Chondrocyte (in vitro differentiated cells): ENCODE measurements at regions not wholly inside any gene's neighbourhood (a gene's known extent, or its start where the extent isn't known, plus 50 kb on each side); places are given as distances from the start of the nearest gene placed in this dataset.

Experiments
- DNase-seq: peaks from one replicate; pipeline ENCODE4 v3.0.0; 2021; ENCODE audit warnings: mixed read lengths, low spot score
- H3K27ac Mint-ChIP-seq: one replicate; pipeline ENCODE4 v1.8.0; 2021; ENCODE audit warnings: mild to moderate bottlenecking, moderate library complexity, mixed read lengths; ENCODE audit not compliant: unreplicated experiment
- H3K27me3 Mint-ChIP-seq: 2 replicates; pipeline ENCODE4 v1.8.0; 2021; ENCODE audit warnings: low read depth, mixed read lengths
- H3K36me3 Mint-ChIP-seq: 2 replicates; pipeline ENCODE4 v1.8.0; 2021; ENCODE audit warnings: low read depth, mixed read lengths
- H3K4me1 Mint-ChIP-seq: 2 replicates; pipeline ENCODE4 v1.8.0; 2021; ENCODE audit warnings: low read depth, mild to moderate bottlenecking, mixed read lengths
- H3K4me3 Mint-ChIP-seq: one replicate; pipeline ENCODE4 v1.8.0; 2021; ENCODE audit warnings: mild to moderate bottlenecking, moderate library complexity, mixed read lengths; ENCODE audit not compliant: unreplicated experiment
- H3K9me3 Mint-ChIP-seq: 2 replicates; pipeline ENCODE4 v1.8.0; 2021; ENCODE audit warnings: low read depth, mixed read lengths
- TF ChIP-seq, protein P1 (sequence below): fragments of 200-600 bp; sonication (generic); IDR thresholded peaks from 2 replicates; pipeline ENCODE4 v1.5.0; 2021; ENCODE audit warnings: antibody characterized with exemption, mild to moderate bottlenecking, moderate library complexity

DNA sequence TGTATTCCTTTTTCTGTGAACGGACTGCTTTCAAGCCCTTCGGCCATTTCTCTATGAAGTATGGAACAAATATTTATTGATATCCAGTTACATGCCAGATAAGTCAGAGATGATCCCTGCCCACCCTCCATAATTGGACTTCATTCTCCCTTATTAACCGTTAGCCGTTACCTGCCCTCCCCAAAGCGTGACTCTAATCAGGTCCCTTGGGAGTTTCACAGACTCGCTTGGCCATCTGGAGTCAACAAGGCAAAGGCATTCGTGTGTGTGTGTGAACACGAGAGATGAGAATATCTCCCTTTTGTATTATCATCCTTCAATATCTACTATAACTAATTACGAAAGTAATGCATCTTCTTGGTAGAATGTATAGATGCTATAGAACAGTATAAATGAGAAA, 314.5 kb downstream of the TLE3 start:
- TF ChIP-seq, protein P1, sequence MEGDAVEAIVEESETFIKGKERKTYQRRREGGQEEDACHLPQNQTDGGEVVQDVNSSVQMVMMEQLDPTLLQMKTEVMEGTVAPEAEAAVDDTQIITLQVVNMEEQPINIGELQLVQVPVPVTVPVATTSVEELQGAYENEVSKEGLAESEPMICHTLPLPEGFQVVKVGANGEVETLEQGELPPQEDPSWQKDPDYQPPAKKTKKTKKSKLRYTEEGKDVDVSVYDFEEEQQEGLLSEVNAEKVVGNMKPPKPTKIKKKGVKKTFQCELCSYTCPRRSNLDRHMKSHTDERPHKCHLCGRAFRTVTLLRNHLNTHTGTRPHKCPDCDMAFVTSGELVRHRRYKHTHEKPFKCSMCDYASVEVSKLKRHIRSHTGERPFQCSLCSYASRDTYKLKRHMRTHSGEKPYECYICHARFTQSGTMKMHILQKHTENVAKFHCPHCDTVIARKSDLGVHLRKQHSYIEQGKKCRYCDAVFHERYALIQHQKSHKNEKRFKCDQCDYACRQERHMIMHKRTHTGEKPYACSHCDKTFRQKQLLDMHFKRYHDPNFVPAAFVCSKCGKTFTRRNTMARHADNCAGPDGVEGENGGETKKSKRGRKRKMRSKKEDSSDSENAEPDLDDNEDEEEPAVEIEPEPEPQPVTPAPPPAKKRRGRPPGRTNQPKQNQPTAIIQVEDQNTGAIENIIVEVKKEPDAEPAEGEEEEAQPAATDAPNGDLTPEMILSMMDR: no peak
- DNase-seq: no peak
- Mint-ChIP-seq H3K27me3 (peaks cover 11% of the 10 kb centered on the region), H3K36me3 (no peaks in the 10 kb centered on the region), H3K9me3 (no peaks in the 10 kb centered on the region), H3K4me1 (peaks cover 20% of the 10 kb centered on the region), H3K27ac (no peak overlapping the region), H3K4me3 (no peak overlapping the region)

DNA sequence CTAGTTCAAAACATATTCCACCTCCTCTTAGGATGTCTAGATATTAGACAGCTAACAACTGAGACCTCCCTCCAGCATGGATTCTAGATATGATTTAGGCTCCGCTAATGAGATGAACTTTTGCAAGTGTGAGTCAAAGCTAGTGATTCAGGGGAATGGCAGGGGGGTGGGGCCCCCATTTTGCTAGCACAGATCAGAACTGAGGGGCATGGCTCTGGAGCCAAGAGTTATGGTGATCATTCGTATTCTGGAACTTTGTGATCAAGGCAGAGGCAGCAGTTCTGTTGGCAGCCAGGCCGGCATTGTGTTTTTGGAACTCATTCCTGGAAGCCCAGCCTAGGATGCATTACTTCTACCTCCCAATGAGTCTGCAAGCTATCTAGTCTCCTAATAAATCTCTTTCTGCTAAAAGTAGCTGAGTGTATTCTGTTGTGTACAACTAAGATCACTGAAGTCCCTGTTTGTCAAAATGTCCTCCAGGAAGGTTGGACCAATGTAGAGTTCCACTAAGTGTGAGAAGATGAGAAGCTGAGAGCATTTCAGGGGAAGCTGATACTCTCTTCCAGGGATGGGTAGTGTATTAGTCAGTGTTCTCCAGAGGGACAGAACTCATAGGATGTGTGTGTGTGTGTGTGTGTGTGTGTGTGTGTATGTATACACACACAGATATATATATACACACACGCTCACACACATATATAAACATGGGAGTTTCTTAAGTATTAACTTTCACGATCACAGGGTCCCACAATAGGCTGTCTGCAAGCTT, 312.7 kb downstream of the TLE3 start:
- TF ChIP-seq, protein P1: no peak
- H3K27me3 Mint-ChIP-seq: peaks cover 11% of the 10 kb centered on the region
- no peaks in the 10 kb centered on the region for H3K36me3 Mint-ChIP-seq
- no peak for DNase-seq
- H3K4me1 Mint-ChIP-seq: peaks cover 20% of the 10 kb centered on the region
- no peaks in the 10 kb centered on the region for H3K9me3 Mint-ChIP-seq
- H3K4me3 Mint-ChIP-seq: no peak overlapping the region
- no peak overlapping the region for H3K27ac Mint-ChIP-seq

DNA sequence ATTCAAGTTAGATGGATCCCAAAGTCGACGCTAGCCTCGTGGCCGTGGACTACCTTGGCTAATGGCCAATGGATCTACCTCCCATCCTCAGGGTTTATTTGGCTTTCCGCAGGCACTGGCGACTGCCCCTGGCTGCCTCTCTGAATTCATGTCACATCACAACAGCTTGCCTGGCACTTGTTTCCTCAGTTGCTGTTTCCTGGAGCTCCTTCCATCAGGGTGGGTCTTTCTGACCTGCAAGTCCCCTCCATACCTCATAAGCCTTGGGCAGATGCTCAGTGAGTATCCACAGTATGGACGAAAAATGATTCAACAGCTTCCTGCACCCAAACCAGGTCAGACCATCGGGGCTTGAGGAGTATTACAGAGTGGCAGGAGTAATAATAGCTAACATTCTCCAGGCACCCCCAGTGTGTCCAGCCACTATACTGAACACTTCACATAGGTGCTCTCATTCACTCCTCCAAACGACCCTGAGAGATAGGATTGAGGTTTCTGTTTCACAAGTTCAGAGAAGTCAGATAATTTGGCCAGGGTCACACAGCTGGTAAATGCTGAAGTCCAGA, 311.5 kb downstream of the TLE3 start:
- H3K27ac Mint-ChIP-seq: no peak overlapping the region
- peaks cover 4% of the 10 kb centered on the region for H3K9me3 Mint-ChIP-seq
- peaks cover 11% of the 10 kb centered on the region for H3K4me1 Mint-ChIP-seq
- TF ChIP-seq, protein P1: no peak
- no peak for DNase-seq
- peaks cover 11% of the 10 kb centered on the region for H3K27me3 Mint-ChIP-seq
- no peaks in the 10 kb centered on the region for H3K36me3 Mint-ChIP-seq
- no peak overlapping the region for H3K4me3 Mint-ChIP-seq

DNA sequence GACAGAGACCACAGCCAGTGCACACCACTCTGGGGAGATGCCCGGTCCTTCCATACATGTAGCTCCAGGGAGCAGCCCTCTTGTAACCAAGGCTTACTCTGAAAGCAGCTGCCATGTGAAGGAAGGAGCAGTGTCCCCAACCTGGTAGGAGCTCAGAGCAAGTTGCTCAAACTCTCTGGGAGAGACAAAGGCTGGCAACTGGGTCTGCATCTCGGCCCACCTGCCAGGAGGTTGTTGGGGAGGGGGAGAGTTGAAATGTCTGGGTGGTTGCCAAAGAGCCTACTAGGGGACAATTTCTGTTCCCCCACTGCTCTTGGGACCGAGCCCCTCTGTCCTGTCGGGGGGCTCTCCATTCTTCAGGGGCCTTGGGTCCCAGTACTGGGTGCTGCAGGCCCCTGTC, 309.9 kb downstream of the TLE3 start:
- DNase-seq: no peak
- Mint-ChIP-seq H3K36me3 (no peaks in the 10 kb centered on the region), H3K9me3 (peaks cover 12% of the 10 kb centered on the region), H3K27me3 (peaks cover 9% of the 10 kb centered on the region), H3K27ac (no peak overlapping the region), H3K4me3 (no peak overlapping the region), H3K4me1 (peaks cover 11% of the 10 kb centered on the region)
- TF ChIP-seq, protein P1: no peak

DNA sequence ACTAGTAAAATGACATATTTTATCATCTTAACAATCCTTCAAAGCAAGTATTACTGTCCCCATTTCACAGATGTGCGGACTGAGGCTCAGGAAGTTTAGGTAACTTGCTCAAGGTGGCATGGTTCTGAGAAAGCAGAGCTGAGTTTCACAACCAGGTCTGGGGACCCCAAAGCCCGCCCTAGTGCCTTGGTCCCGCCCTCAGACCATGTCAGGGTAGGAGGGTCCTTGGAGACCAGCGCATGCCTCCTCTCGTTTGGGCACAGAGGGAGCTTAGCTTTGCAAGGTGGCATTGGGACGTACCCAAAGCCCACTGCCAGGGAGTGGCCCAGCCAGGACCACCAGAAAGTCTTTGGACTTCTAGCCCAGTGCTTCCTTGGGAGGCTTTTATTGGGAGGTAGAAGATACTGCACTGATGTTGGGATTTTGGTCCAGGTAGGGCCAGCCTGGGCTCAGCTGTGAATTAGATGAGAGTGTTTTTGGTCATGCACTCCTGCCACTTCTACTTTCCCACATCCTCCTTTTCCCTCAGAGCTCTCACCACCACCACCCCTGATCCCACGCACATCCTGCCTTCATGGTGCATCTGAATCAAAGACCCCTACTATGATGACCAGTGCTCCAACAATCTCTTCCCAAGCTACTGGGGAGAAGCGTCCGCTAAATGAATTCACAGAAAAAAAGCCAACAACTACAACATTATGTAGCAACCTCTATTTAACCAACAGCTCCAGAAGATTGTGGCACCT, 307.9 kb downstream of the TLE3 start:
- Mint-ChIP-seq H3K4me1 (peaks cover 30% of the 10 kb centered on the region), H3K36me3 (no peaks in the 10 kb centered on the region), H3K27me3 (peaks cover 6% of the 10 kb centered on the region), H3K4me3 (no peak overlapping the region), H3K9me3 (peaks cover 12% of the 10 kb centered on the region), H3K27ac (no peak overlapping the region)
- no peak for DNase-seq
- TF ChIP-seq, protein P1: no peak
